ENCODE measurements at regions not wholly inside any gene's neighbourhood (a gene's known extent, or its start where the extent isn't known, plus 50 kb on each side); places are given as distances from the start of the nearest gene placed in this dataset.

DNA sequence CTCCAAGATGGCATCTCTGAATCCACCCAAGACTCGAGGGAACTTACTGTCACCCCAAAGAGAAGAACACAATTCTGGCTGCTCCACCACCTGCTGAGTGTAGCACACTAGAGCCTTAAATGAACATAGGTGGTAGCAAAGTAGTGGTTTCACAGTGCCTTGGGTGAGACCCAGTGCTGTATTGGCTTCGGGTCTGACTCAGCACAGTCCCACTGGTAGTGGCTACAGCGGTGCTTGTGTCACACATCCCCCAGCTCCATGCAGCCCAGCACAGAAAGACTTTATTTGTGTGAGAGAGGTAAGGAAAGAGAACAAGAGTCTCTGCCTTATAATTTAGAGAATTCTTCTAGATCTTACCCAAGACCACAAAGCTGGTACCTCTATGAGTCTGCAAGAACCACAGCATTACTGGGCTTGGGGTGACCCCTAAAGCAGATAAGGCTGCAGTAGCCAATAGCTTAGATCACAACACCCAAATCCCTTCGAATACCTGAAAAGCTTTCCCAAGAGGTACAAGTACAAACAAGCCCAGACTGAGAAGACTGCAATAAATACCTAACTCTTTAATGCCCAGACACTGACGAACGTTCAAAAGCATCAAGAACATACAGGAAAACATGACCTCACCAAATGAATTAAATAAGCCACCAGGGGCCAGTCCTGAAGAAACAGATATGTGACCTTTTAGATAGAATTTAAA, 83.3 kb upstream of the SLC38A4 start:
- DNase-seq (ENCODE audit: extremely low read depth, low read depth) = no peak

DNA sequence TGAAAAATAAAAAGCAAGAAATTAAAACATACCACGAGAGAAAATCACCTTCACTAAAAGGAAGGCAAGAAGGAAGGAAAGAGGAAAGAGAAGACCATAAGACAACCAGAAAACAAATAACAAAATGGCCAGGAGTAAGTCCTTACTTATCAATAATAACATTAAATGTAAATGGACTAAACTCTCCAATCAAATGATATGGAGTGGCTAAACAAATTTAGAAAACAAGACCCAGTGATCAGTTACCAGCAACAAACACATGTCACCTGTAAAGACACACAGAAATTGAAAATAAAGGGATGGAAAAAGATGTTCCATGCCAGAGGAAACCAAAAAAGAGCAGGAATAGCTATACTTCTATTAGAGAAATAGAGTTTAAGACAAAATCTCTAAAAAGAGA, 85.0 kb upstream of the SLC38A4 start:
- DNase-seq (ENCODE audit: extremely low read depth, low read depth) = no peak

DNA sequence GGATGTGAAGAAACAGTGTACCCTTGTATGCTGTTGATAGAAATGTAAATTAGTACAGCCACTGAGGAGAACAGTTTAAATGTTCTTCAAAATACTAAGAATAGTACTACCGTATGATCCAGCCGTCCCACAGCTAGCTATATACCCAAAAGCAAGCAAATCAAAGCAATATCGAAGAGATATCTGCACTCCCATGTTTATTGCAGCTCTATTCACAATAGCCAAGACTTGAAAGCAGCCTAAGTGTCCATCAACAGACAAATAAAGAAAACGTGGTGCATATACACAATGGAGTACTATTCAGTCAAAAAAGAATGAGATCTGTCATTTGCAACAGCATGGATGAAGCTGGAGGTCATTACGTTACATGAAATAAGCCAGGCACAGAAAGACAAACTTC, 88.5 kb upstream of the SLC38A4 start:
- no peak for DNase-seq (ENCODE audit: extremely low read depth, low read depth)

DNA sequence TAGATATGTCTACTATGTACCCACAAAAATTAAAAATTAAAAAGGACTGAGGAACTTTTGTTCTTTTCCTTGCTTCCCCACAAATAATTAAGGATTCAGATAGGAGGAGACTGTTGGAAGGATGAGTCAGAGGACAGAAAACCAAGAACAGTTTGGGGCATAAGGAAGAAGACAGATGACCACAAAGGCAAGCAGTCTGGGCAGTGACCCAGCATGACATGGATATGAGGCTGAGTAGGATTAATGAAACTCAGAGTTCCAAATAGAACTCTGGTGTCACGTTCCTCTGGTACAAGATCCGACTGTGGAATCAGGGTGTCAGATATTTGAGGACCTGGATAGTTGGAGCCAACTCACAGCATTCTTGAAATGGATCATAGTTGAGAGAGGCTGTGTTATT, 89.3 kb upstream of the SLC38A4 start:
- no peak for DNase-seq (ENCODE audit: extremely low read depth, low read depth)

DNA sequence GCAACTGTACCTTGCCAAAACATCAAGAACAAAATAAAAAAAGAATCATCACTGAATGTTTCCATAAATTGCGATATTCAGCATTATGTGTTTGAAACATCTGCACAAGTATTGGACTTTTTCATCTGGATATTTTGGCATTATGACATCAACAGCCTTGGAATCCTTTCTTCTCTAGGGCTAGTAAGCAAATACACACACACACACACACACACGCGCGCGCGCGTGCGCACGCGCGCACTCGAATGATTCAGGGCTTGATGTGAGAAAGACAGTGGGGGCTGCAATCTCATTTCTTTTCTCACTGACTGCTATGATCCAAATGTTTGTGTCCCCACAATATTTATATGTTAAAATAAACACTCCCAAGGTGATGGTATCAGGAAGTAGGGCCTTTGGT, 90.0 kb upstream of the SLC38A4 start:
- no peak for DNase-seq (ENCODE audit: extremely low read depth, low read depth)

DNA sequence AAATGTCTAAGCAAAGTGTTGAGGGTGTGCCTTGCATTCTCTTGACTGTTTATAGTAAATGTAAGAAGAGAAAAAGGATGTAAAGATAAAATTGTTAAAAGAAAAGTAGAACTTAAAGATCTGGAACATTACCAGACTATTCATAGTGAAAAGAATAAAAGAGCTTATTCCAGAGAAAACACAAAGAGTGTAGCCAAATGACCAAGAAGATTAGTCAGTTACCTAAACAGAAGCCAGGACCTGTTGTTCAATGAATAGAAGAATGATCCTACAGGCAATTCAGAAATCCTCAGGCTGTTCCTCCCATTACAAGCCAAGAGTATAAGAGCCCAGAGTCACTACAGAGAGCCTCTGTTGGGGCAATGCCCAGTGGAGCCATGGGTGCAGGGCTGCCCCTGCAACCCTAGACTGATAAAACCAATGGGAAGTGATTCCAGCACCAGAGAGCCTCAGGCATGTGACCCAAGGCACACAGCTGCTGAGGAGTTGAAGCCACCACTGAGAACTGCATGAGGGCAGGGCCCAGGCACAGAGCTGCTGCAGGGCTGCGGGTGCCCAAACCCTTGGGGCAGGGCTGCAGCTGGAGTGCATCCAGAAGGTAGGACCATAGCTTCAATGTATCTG, 91.1 kb upstream of the SLC38A4 start:
- no peak for DNase-seq (ENCODE audit: extremely low read depth, low read depth)

DNA sequence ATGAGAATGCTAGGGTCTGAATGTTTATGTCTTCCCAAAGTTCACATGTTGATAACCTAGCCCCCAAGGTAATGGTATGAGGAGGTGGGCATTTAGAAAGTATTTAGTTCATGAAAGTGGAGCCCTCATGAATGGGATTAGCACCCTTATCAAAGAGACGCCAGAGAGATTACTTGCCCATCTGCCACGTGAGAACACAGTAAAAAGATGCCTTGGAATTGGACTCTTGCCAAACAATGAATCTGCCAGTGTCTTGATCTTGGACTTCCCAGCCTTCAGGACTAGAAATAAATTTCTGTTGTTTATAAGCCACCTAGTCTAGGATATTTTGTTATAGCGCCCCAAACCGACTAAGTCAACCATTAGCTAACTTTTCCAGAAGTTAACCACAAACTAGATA, 92.0 kb upstream of the SLC38A4 start:
- no peak for DNase-seq (ENCODE audit: extremely low read depth, low read depth)

DNA sequence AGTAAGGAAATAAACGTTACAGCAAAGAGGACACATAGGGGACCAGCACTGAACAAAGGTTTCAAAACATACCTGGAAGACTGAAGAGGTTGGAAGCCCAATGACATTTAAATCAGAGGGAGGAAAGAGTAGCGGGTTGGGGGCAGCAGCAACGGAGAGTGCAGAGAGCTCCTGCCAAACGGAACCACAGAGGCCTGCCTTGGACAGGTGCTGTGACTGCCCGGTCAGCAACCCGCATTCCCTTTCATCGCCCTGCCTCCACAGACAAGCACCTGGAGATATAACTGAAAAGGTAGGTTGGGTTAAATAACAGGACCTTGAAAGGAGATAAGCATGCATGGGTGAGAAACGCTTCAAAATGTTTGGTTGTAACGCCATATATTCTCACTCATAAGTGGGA, 92.8 kb upstream of the SLC38A4 start:
- no peak for DNase-seq (ENCODE audit: extremely low read depth, low read depth)

DNA sequence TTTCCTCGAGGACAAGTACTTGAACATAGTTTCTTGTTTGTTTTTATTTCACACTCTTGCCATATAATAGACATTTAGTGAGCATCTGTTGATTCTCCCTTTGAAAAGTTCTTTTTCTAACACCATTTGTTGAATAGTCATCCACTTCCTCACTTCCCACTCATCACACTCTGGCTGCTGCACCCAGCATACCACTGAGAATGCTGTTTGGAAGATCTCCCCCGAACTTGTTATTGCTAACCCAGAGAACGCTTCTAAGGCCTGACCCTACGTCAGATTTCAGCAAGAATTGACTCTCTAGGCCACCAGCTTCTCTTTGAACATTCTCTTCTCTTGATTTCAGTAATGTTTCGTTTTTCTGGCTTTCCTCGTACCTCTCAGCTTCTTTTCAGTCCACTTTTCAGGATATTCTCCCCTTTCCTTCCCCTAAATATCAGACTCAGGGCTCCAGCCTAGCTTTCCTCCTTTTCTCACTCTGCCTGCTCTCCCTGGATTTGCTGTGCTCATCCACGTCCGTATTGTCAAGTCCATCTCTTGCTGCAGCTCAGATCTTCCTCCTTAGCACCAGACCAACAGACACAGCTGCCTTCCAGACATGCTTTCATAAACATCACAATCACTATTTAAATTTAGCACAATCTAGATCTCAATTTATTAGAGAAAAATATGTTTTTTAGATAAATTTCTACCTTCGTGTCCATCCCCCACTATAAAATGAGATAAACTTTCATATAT, 94.0 kb upstream of the SLC38A4 start:
- DNase-seq (ENCODE audit: extremely low read depth, low read depth) = no peak

DNA sequence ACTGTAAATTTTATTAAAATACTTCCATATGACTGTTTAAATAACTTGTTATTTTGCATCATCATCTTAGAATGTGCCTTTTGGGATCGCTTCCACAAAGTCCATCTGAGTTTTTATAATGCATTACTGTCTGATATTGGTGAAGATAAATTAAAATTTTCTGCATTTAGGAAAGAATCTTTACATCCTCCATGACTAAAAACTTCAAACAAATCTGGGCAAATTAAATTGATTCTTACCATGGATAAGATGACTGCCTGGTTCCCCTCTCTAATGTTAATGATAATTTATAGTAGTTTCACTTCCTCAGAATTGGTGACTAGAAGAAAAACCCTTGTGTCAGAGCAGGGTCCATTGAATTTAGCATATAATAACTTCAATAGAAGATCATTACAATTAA, 94.7 kb upstream of the SLC38A4 start:
- no peak for DNase-seq (ENCODE audit: extremely low read depth, low read depth)

DNA sequence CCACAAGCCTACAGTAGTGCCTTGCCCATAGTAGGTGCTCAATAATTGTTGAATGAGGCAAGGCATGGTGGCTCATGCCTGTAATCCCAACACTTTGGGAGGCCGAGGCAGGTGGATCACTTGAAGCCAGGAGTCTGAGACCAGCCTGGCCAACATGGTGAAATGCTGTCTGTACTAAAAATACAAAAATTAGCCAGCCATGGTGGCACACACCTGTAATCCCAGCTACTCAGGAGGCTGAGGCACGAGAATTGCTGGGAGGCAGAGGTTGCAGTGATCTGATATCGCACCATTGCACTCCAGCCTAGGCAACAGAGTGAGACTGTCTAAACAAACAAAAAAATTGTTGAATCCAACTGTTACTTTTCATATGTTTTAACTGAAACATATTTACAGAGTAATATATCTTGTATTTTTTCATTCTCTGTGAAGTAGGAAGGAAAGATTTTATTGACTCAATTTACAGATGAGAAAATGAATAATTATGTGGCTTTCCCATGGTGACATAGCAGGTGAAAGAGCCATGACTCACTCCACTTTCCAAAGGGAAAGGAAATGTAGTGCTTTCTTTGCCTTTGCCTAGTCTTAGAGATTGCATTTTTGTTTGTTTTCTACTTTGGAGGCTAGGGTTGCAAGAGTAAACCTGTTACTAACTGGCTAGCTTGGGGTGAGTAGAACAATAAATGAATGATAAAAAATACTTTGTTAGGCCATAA, 95.4 kb upstream of the SLC38A4 start:
- DNase-seq (ENCODE audit: extremely low read depth, low read depth) = no peak

DNA sequence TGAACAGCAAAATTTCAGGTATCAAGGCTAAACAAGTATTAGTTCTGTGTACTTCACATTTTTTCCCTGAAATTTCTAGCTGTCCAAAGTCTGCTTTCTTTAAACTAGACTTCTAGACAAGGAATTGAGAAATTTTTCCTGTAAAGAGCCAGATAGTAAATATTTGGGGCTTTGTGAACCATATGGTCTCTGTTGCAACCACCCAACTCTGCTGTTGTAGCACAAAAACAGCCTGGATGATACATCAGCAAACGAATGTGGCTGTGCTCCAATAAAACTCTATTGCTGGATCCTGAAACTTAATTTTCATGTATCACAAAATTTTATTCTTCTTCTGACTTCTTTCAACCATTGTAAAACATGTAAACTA, 96.0 kb upstream of the SLC38A4 start:
- DNase-seq (ENCODE audit: extremely low read depth, low read depth) = no peak

DNA sequence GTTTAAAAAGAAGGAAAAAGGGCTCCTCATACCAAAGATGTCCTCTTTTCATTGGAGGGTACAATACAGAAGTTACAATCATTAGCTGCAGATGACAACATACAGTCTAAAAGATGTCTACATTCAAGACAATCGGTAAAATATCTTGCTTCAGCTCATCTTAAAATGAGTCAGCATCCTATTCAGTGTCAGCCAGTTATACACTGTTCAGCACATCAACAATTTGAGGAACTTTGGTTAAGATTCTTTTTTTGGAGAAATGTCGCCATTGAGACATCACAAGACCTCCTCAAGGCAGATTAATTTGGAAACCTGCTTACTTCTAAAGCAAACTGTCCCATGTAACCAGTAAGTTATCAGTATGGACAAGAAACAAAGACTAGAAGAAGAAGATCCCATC, 100.7 kb upstream of the SLC38A4 start:
- DNase-seq (ENCODE audit: extremely low read depth, low read depth) = no peak

DNA sequence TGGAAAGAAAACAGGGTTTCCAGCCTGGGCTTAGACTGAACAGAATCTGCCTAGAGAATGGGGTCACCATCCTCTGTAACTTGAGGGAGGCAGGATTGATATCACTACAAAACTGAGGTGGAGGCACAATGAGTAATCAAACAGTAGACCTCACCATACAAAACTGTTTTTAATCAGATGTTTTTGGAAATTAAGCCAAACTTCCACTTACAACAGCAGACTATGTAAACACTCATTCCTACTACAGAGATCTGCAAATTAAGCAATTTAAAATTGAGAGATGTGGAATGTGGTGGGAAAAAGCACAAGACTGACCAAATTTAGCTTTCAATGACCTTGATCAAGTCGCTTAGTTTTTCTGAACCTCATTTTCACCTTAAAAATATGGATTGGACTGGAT, 104.3 kb upstream of the SLC38A4 start:
- DNase-seq (ENCODE audit: extremely low read depth, low read depth) = no peak

DNA sequence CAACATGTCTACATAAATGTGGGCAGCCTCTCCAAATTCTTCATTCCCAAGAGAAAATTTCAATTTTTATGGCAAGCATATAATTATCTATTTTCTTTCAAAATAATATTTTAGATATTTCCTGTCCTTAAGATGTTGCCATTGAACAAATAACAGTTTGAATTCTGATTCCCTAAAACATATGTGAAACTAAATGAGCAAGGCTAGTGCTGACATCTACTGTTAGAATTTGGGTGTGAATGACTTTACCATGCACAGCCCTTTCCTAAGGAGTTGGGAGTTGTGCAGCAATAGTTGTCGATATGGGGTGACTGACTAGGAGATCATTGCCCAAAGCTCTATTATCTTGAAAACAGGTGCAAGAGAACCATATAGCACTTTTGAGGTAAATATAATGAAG, 108.2 kb upstream of the SLC38A4 start:
- DNase-seq (ENCODE audit: extremely low read depth, low read depth) = peak; percentile 57

DNA sequence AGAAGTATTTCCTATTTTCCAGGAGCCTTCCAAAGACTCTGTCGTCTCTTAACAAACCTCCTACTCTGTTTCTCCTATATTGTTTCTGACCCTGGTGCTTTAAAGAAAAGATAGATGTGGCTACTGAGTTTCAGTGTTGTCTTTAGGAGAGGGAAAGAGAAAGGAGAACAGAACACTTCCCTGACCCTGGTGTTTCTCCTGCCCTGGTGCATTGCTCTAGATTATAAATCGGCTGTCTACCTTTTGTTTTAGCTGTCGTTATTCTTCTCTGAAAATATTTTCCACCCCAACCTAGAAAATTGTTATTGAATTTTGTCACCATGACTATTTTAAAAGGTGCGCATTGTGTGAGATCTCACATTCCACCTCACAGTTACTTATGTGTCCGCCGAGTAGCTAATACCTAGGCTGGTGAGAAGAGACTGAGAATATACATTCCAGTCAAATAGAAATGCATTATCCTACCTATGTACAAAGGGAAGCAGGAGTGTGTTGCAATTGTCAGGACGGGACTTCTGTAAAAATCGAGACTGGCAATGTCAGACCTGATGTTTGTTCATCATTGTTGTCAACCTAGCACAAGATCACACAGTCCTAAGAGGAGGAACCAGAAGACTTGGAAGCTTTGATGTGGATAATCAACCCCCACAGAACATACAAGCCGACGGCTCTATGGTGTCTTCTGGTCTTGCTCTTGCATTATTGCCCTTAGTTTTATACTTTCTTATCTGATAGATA, 108.7 kb upstream of the SLC38A4 start:
- DNase-seq (ENCODE audit: extremely low read depth, low read depth) = no peak

DNA sequence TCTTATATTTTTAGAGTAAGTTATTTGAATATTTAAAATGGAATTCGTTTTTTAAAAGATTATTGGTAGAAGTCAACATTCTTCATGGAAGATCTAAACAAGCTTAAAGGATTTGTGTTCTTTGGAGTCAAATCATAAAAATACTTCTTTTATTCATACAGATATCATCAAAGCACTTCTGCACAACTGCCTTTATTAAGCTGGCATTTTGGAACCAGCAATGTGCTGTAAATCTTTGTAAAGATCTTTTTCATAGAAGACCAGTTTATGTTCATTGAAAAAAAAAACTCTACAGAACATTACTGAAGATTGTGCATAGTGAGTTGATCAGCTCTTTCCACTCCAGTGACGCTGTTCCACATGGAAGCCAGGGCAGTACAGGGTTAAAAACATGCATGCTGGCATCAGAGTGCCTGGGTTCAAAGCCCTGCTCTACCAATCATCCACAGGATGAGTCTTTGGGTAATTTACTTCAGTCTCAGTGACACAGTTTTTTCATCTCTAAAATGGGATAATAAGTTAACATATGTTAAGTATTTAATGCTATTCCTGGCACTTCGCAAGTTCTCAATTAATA, 109.6 kb upstream of the SLC38A4 start:
- DNase-seq (ENCODE audit: extremely low read depth, low read depth) = no peak

DNA sequence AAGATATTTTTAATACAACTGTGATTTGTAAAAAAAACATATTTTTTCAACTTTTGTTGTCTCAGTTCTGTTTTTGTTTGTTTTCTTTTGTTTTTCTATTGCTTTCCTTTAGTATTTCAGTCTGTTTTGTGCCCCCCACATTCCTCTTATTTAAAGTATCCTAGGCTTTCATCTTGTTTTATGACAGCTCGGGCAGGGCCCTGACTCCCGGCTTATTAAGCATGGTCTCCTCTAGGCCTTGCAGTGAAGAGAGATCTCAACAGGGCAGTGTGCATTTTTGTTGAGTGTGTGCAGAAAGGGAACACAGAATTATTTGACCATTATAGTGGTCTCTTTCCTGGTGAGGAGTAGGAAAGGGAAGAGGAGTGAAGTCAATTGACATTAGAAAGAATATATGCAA, 110.2 kb upstream of the SLC38A4 start:
- DNase-seq (ENCODE audit: extremely low read depth, low read depth) = no peak

DNA sequence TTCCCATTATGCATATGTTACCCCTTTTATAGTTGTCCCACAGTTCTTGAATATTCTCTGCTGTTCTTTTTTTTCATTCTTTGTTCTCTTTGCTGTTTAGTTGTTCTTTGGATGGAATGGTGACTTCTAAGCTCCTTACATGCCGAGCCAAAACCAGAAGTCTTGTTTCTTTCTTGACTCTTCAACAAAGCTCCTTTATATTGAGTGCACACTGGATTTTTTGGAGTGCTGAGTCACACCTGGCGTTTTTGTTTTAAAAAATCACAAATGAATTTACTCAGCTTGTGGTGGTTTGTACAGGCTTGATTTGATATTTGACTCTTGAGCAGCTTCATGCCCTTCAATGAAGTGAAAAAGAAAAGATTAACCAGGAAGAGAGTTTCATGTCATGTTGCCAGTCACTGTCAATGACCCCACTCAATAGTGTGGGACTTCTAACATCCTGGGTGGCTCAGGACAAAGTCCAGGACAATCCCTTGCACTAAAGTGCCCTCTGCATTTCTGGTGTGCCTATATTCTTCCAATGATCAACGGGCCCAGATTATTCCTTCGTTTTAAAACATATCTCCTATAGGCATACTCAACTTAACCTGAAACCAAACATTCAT, 112.4 kb upstream of the SLC38A4 start:
- no peak for DNase-seq (ENCODE audit: extremely low read depth, low read depth)

DNA sequence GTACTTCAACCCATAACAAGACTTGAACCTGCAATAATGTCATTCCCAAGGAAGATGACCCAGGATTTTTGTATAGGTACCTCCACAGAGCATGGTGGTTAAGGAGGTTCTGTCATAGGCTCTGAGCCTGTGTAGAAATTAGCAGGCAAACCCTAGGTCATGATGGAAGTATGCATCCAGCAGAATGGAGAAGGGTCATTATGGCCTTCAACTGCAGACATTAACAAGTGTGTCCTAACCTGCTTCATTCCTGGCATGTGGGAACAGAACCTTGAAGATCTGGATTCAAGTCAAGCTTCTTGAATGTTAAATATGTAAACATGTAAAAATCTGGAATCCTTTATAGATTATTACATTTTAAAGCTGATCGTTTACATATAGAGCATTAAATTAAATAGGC, 116.2 kb upstream of the SLC38A4 start:
- DNase-seq (ENCODE audit: extremely low read depth, low read depth) = no peak

All from NCI-H460 (cell line).